Retinal pigment epithelial cell (primary cell): ENCODE measurements at regions not wholly inside any gene's neighbourhood (a gene's known extent, or its start where the extent isn't known, plus 50 kb on each side); places are given as distances from the start of the nearest gene placed in this dataset.

ENCODE experiments used
- DNase-seq: peaks from one replicate; pipeline ENCODE4 v3.0.0-alpha.2; 2010; ENCODE audit warnings: low read depth
- H3K4me3 ChIP-seq: 2 replicates; pipeline ENCODE4 v1.5.1; 2011; ENCODE audit warnings: mild to moderate bottlenecking, low read length, control low read depth, moderate library complexity
- TF ChIP-seq, protein P1 (sequence below): conservative IDR thresholded peaks from 2 replicates; pipeline ENCODE4 v1.5.1; 2011; ENCODE audit warnings: low read depth, low read length, control low read depth, inconsistent platforms

GRCh38 chr7:21024485-21024867, 237.8 kb upstream of the SP8 start:
- H3K4me3 ChIP-seq, result no peak overlapping the region
- DNase-seq, result no peak
- TF ChIP-seq, protein P1, sequence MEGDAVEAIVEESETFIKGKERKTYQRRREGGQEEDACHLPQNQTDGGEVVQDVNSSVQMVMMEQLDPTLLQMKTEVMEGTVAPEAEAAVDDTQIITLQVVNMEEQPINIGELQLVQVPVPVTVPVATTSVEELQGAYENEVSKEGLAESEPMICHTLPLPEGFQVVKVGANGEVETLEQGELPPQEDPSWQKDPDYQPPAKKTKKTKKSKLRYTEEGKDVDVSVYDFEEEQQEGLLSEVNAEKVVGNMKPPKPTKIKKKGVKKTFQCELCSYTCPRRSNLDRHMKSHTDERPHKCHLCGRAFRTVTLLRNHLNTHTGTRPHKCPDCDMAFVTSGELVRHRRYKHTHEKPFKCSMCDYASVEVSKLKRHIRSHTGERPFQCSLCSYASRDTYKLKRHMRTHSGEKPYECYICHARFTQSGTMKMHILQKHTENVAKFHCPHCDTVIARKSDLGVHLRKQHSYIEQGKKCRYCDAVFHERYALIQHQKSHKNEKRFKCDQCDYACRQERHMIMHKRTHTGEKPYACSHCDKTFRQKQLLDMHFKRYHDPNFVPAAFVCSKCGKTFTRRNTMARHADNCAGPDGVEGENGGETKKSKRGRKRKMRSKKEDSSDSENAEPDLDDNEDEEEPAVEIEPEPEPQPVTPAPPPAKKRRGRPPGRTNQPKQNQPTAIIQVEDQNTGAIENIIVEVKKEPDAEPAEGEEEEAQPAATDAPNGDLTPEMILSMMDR, result no peak

GRCh38 chr7:21028186-21028585, 241.5 kb upstream of the SP8 start:
- DNase-seq, result peak; percentile 4
- TF ChIP-seq, protein P1, result no peak
- H3K4me3 ChIP-seq, result no peak overlapping the region

- TF ChIP-seq, protein P1, result no peak
- no peak overlapping the region for H3K4me3 ChIP-seq
Measured at GRCh38 chr7:21028599-21028998, 241.9 kb upstream of the SP8 start.

GRCh38 chr7:21029006-21029405, 242.3 kb upstream of the SP8 start:
- DNase-seq, result no peak
- TF ChIP-seq, protein P1, result no peak
- H3K4me3 ChIP-seq, result no peak overlapping the region

More at GRCh38 chr7:21028599-21028998, 241.9 kb upstream of the SP8 start:
- no peak for DNase-seq

GRCh38 chr7:21030237-21030871, 243.7 kb upstream of the SP8 start:
- TF ChIP-seq, protein P1, result no peak
- no peak for DNase-seq
- H3K4me3 ChIP-seq, result no peak overlapping the region

DNA sequence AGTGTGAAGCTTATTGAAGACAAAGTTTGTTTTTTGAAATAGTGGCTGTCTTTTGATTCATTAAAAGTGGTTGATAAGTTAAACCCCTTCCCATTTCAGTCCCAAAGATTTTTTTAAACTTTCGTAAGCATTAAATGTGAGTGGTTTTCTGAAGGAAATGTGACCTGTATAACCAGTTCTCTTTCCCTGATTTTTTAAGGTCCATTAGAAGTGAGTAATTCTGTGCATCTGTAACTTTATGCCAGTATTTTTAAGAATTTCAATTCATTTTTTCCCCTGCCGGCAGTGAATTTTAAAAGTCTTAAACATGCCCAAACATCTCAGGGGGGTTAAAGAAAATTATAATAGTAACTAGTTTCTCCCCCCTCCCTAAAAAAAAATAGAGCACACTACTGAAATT, 254.6 kb upstream of the SP8 start:
- H3K4me3 ChIP-seq, result no peak overlapping the region
- DNase-seq, result no peak
- TF ChIP-seq, protein P1, result no peak

DNA sequence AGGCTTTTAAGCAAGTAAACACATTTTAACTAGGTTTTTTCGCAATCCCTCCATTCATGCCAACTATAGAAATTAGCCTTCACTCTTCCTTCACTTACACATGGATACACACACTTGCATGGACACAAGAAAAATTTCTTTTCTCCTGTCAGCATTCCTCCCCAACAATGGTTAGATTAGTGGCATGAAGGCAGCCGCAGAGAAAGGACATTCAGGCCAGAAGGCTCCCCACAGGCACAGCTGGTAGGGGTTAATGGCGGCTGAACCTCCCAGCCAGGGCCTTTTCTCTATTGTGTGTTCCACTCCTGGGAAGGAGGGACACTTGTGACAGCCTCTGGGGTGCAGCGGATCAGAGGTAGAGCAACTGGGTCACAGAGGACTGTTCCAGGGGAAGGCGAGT, 255.0 kb upstream of the SP8 start:
- DNase-seq, result no peak
- TF ChIP-seq, protein P1, result no peak
- H3K4me3 ChIP-seq, result no peak overlapping the region
